CD4-positive, alpha-beta T cell treated with Interleukin-15 for 1 hour (primary cell): ENCODE measurements at regions not wholly inside any gene's neighbourhood (a gene's known extent, or its start where the extent isn't known, plus 50 kb on each side); places are given as distances from the start of the nearest gene placed in this dataset.
"Not testable (repeated sequence)": the region's sequence is repeated elsewhere in the genome, so short reads cannot be mapped to it uniquely, and the experiment has no call there.

ENCODE experiments used
- DNase-seq: peaks from one replicate; pipeline ENCODE4 v3.0.0-alpha.2; 2020

GRCh38 chr12:65742018-65743010 lies 82.0 kb upstream of the HMGA2 start:
- DNase-seq = no peak

DNA sequence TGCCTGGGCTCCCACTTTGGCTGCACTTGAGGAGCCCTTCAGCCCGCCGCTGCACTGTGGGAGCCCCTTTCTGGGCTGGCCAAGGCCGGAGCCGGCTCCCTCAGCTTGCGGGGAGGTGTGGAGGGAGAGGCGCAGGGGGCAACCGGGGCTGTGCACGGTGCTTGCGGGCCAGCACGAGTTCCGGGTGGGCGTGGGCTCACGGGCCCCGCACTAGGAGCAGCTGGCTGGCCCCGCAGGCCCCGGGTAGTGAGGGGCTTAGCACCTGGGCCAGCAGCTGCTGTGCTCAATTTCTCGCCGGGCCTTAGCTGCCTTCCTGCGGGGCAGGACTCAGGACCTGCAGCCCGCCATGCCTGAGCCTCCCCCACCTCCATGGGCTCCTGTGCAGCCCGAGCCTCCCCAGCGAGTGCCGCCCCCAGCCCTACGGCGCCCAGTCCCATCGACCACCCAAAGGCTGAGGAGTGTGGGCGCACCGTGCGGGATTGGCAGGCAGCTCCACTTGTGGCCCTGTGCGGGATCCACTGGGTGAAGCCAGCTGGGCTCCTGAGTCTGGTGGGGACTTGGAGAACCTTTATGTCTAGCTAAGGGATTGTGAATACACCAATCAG lies 79.9 kb upstream of the HMGA2 start:
- DNase-seq = not testable (repeated sequence)

GRCh38 chr12:65747338-65747737 lies 76.9 kb upstream of the HMGA2 start:
- no peak for DNase-seq

- no peak for DNase-seq
Observed at GRCh38 chr12:65748332-65748731, 76.0 kb upstream of the HMGA2 start.

DNA sequence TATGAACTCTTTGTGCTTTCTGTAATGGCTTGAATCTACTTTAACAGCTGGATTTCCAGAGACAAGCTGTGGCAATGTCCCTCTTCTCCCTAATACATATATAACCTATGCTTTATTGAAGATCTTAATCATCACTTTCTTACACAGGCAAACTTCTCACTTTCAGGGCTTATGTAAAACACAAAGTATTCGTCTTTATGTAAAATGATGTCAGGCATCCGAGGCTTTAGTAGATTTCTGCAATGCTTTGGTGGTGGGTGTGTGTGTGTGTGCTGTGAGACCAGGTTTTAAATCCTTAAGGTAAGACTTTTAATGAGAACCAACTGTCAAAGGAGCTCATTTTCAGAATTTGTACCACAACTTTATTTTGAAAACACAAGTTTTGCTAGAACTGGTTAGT lies 70.0 kb upstream of the HMGA2 start:
- DNase-seq = no peak

DNA sequence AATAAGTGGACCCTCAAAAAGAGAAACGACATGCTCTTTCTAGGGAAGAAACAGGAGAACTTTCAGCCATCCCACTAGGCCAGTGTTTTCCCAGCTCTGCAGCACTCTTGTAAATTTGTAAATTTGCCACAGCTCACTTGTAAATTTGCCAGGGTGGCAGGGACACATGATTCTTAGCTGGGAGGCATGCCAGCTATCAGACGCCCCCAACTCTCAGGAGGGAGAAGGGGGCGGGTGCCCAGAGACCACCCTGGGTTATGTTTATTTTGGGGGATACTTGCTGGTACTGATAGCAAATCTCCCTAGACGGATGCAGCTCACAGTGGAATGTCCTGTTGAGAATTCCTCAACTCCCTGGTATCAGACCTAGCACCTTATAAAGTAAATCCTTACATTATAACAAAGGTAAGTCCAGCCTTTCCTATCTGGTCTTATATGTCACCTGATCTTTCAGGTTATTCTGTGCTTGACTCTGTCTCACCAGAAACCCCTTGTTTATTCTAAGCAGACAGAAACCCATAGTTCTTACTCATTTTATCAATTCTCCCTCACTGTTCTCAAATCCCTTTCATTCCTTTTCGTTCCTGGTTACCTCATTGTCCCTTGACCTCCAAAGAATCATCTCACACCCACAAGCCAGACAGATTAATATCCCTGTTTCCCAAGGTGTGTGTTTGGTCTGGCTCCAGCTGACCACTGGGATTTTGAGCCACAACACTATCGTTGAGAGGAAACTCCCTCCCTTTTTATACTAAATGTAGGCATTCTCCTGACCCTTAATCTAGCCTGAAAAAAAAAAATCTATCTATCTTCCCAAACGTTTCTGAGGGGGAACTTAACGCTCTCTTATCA lies 69.3 kb upstream of the HMGA2 start:
- no peak for DNase-seq

DNA sequence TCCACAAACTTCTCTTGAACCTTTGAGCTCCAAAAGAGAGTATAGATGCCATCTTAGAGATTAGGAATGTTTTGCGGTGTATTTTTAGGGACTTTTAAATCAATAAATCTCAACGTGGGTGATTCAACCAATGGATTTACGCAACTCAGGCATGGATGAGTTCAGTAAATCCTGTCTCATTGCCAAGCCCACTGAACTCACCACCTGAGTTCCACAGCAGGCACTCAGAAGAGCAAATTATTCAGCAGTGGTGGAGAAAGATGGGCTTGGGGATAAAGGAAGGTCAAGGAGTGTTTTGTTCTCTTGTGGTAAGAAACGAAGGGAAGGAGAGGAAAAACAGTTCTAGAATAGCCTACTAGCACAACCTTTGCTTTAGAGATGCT lies 68.7 kb upstream of the HMGA2 start:
- no peak for DNase-seq

GRCh38 chr12:65756267-65756666 lies 68.0 kb upstream of the HMGA2 start:
- DNase-seq = no peak

DNA sequence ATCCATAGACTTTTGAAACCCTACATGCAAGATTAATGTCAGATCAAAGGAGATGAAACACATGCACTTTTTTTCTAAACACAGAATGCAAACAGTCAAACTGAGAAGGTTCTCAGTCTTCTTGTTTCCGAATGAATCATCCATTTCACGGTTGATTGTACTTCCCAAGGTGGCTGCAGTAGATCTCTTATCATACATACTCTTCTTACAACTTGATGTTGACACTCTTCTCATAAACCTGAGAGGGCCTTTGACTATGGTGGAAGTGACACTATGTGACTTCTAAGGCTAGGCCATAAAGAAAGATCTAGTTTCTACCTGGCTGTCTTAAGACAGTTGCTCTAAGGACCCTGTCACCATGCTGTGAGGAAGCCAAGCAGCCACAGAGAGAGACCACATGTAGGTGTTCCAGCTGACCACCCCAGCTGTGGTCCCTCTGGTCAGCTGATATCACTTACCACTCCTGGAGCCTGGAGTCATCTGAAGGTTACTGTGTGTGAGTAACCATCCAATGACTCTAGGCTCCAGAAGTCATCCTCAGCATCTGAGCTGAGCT lies 67.2 kb upstream of the HMGA2 start:
- DNase-seq = no peak

- no peak for DNase-seq
Observed at GRCh38 chr12:65758401-65758800, 65.9 kb upstream of the HMGA2 start.

GRCh38 chr12:65759735-65760134 lies 64.5 kb upstream of the HMGA2 start:
- DNase-seq = no peak

GRCh38 chr12:65761301-65761700 lies 63.0 kb upstream of the HMGA2 start:
- no peak for DNase-seq

DNA sequence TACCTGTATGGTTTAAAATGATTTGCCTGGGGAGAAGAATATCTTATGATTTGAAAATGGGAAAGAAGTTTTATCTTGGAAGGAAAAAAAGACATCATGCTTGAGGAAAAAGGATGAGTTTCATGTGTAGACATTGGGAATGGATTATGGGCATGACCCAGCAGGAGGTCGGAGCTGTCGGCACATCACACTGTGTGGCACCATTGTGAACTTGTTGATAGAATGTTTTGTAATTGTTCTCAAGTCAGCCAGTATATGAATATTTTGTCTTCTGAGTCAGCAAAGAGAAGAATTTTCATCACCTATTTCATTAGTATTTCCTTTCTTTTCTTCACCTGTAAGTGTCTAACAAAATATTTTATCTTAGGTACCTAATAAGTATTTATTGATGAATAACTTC lies 60.0 kb upstream of the HMGA2 start:
- no peak for DNase-seq

GRCh38 chr12:65765436-65765813 lies 58.9 kb upstream of the HMGA2 start:
- no peak for DNase-seq

- DNase-seq = no peak
Observed at GRCh38 chr12:65769880-65770279, 54.4 kb upstream of the HMGA2 start.
